Heart left ventricle (tissue), 13 donors: ENCODE measurements at regions not wholly inside any gene's neighbourhood (a gene's known extent, or its start where the extent isn't known, plus 50 kb on each side); places are given as distances from the start of the nearest gene placed in this dataset.
"Not testable (repeated sequence)": the region's sequence is repeated elsewhere in the genome, so short reads cannot be mapped to it uniquely, and the experiment has no call there.

Experiments used
- CTCF ChIP-seq, 12 donors: fragments of 200-600 bp; sonication (generic) in 4 of 12; IDR thresholded peaks; one replicate each; pipeline versions ENCODE4 v1.5.0 to v1.8.0; 2018 to 2022; ENCODE audit warnings: antibody characterized with exemption in 12 of 12, mild to moderate bottlenecking in 5 of 12
- POLR2A ChIP-seq, 2 donors: fragments of 450-650 bp; IDR thresholded peaks; one replicate each; pipeline ENCODE4 v1.6.1; 2017; ENCODE audit warnings: antibody characterized with exemption in 2 of 2, mild to moderate bottlenecking in 2 of 2, moderate library complexity in 2 of 2
- donor health status: ischemic (EF 13 %, LVEDD 7.1; RV severe dilation, severe dysfunction).
- donor health status: DM: no; HTN: yes; CAD: no.
- donor health status: DM: no; HTN: no; CAD: no.
- donor health status: ischemic (EF 25% LVEDD 6.9; RV normal size, moderate dysfunction).
- donor health status: ischemic (EF 25% LVEDD 5.7; RV mildly dilated, moderate dysfunction).
- donor health status: ischemic (EF 35%, LVEDD 5.7; RV mildly dilated, moderate dysfunction).
- donor health status: nonischemic (EF 11% LVEDD 7.7; RV severe dilation, severe dysfunction).
- donor health status: DM: yes; HTN: yes; CAD: no.
- donor health status: PGD.
- donor health status: ischemic (EF 29% LVEDD 5.4; RV normal size, mild dysfunction).
- donor health status: nonischemic (EF 23%, LVEDD 6.1; RV moderate dilation, normal function).

- not testable (repeated sequence) for TF ChIP-seq CTCF, POLR2A (IDR thresholded peaks at IDR 0.05)
These were observed 90.6 kb upstream of the CAV2 start for GRCh38 chr7:116408831-116409453.
